HEK293 (cell line): ENCODE measurements at regions not wholly inside any gene's neighbourhood (a gene's known extent, or its start where the extent isn't known, plus 50 kb on each side); places are given as distances from the start of the nearest gene placed in this dataset.
"Not testable (repeated sequence)": the region's sequence is repeated elsewhere in the genome, so short reads cannot be mapped to it uniquely, and the experiment has no call there.

Experiments used
- CTCF ChIA-PET: fragments of 350-600 bp; formaldehyde crosslinking; extraction: SDS; loops from one replicate; lab custom pipeline; 2021; ENCODE audit warnings: antibody characterized with exemption; lab: Yijun Ruan, JAX
- POLR2A ChIA-PET: fragments of 300-600 bp; formaldehyde crosslinking; extraction: SDS; loops from one replicate; lab custom pipeline; 2020; ENCODE audit warnings: antibody characterized with exemption, inconsistent platforms; lab: Yijun Ruan, JAX
- H3K27ac ChIP-seq: fragments of 200-500 bp; sonication (Bioruptor generic); 2 replicates; pipeline ENCODE4 v1.5.1; 2014; ENCODE audit warnings: low read depth, low read length, control low read depth, inconsistent platforms; ENCODE audit errors: extremely low read depth
- H3K36me3 ChIP-seq, 2 experiments: fragments of 200-500 bp in 1 of 2; sonication (Bioruptor generic) in 1 of 2; 1 replicate in 1 of 2; 2 replicates in 1 of 2; pipeline ENCODE4 v1.5.1; 2014 to 2017; ENCODE audit warnings: inconsistent platforms in 2 of 2, low read length in 2 of 2; ENCODE audit not compliant: control insufficient read depth in 2 of 2, insufficient read depth in 1 of 2
- H3K4me1 ChIP-seq: fragments of 200-500 bp; sonication (Bioruptor generic); 2 replicates; pipeline ENCODE4 v1.5.1; 2014; ENCODE audit warnings: mild to moderate bottlenecking, low read length, inconsistent platforms; ENCODE audit not compliant: control insufficient read depth, insufficient read depth
- H3K4me3 ChIP-seq: 2 replicates; pipeline ENCODE4 v1.5.1; 2011; ENCODE audit warnings: low read depth, mild to moderate bottlenecking, control low read depth, low read length, moderate library complexity
- H3K9me3 ChIP-seq: fragments of 200-500 bp; sonication (Bioruptor generic); 2 replicates; pipeline ENCODE4 v1.5.1; 2014; ENCODE audit warnings: low read depth, low read length, inconsistent platforms; ENCODE audit not compliant: control insufficient read depth, insufficient read depth
- GLIS1 ChIP-seq: fragments of 450-650 bp; formaldehyde crosslinking; IDR thresholded peaks from 2 replicates; pipeline ENCODE4 v1.5.1; 2016; ENCODE audit warnings: missing biosample characterization, missing genetic modification characterization
- HIC1 ChIP-seq: fragments of 450-650 bp; formaldehyde crosslinking; IDR thresholded peaks from 2 replicates; pipeline ENCODE4 v1.5.1; 2016; ENCODE audit warnings: missing biosample characterization, missing genetic modification characterization
- SALL2 ChIP-seq: fragments of 450-650 bp; formaldehyde crosslinking; IDR thresholded peaks from 2 replicates; pipeline ENCODE4 v1.5.0; 2017; ENCODE audit warnings: missing biosample characterization, mild to moderate bottlenecking, missing genetic modification characterization, borderline replicate concordance
- ZFP69B ChIP-seq: fragments of 450-650 bp; formaldehyde crosslinking; IDR thresholded peaks from 2 replicates; pipeline ENCODE4 v1.5.1; 2016; ENCODE audit warnings: missing biosample characterization, missing genetic modification characterization
- ZNF146 ChIP-seq: fragments of 450-650 bp; formaldehyde crosslinking; IDR thresholded peaks from 2 replicates; pipeline ENCODE4 v1.5.1; 2016; ENCODE audit warnings: missing biosample characterization, missing genetic modification characterization
- ZNF148 ChIP-seq: fragments of 450-650 bp; formaldehyde crosslinking; IDR thresholded peaks from 2 replicates; pipeline ENCODE4 v1.5.0; 2017; ENCODE audit warnings: missing biosample characterization, missing genetic modification characterization, borderline replicate concordance
- ZNF174 ChIP-seq: fragments of 450-650 bp; formaldehyde crosslinking; IDR thresholded peaks from 2 replicates; pipeline ENCODE4 v1.5.0; 2017; ENCODE audit warnings: missing biosample characterization, mild to moderate bottlenecking, missing genetic modification characterization
- ZNF239 ChIP-seq: fragments of 450-650 bp; formaldehyde crosslinking; IDR thresholded peaks from 2 replicates; pipeline ENCODE4 v1.5.1; 2016; ENCODE audit warnings: missing biosample characterization, missing genetic modification characterization
- ZNF292 ChIP-seq: fragments of 450-650 bp; formaldehyde crosslinking; IDR thresholded peaks from 2 replicates; pipeline ENCODE4 v1.5.1; 2016; ENCODE audit warnings: low read depth, missing biosample characterization, missing genetic modification characterization, borderline replicate concordance
- ZNF335 ChIP-seq: fragments of 450-650 bp; formaldehyde crosslinking; conservative IDR thresholded peaks from 2 replicates; pipeline ENCODE4 v1.5.1; 2016; ENCODE audit warnings: missing biosample characterization, missing genetic modification characterization
- ZNF433 ChIP-seq: fragments of 450-650 bp; formaldehyde crosslinking; IDR thresholded peaks from 2 replicates; pipeline ENCODE4 v1.5.1; 2016; ENCODE audit warnings: missing biosample characterization, missing genetic modification characterization, low read depth
- ZNF555 ChIP-seq: fragments of 450-650 bp; formaldehyde crosslinking; conservative IDR thresholded peaks from 2 replicates; pipeline ENCODE4 v1.5.1; 2017; ENCODE audit warnings: missing biosample characterization, mild to moderate bottlenecking, missing genetic modification characterization, inconsistent platforms
- ZNF580 ChIP-seq: fragments of 450-650 bp; formaldehyde crosslinking; IDR thresholded peaks from 2 replicates; pipeline ENCODE4 v1.5.1; 2016; ENCODE audit warnings: missing biosample characterization, missing genetic modification characterization
- ZNF596 ChIP-seq: fragments of 450-650 bp; IDR thresholded peaks from 2 replicates; pipeline ENCODE4 v1.5.0; 2018; ENCODE audit warnings: missing biosample characterization, mild to moderate bottlenecking, missing genetic modification characterization, moderate library complexity
- ZNF654 ChIP-seq: fragments of 450-650 bp; formaldehyde crosslinking; IDR thresholded peaks from 2 replicates; pipeline ENCODE4 v1.5.1; 2016; ENCODE audit warnings: low read depth, missing biosample characterization, missing genetic modification characterization
- ZNF658 ChIP-seq: fragments of 450-650 bp; formaldehyde crosslinking; IDR thresholded peaks from 2 replicates; pipeline ENCODE4; 2016; ENCODE audit warnings: missing biosample characterization, missing genetic modification characterization
- ZNF670 ChIP-seq: fragments of 450-650 bp; formaldehyde crosslinking; IDR thresholded peaks from 2 replicates; pipeline ENCODE4 v1.5.1; 2016; ENCODE audit warnings: missing biosample characterization, missing genetic modification characterization, low read depth
- TF ChIP-seq, protein P1 (sequence below): fragments of 450-650 bp; formaldehyde crosslinking; IDR thresholded peaks from 2 replicates; pipeline ENCODE4 v1.5.1; 2016; ENCODE audit warnings: missing biosample characterization, missing genetic modification characterization

DNA sequence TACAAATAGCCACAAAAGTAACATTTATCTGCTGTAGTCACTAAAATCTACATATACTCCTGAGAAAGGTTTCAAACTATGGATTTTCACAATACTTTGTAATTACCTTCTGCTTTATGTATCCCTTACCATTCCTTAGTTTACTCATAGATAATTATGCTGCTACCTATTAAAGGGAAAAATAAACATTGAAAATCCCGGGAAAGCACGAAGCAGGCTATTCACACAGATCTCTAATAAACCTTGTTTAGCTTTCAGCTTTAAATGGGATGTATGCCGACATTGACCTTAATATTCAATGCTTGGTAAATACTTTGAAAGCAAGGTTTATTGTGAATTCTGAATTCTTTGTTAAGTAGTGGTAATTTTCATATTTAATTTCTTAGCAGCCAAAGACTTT, 58.5 kb upstream of the SMIM30 start (continued):
- TF ChIP-seq HIC1 (no peak), GLIS1 (no peak), ZNF174 (tag by site-specific recombination) (no peak)

GRCh38 chr7:113176180-113176579, 57.8 kb upstream of the SMIM30 start:
- CTCF ChIA-PET = interaction anchor here (0.6 kb wide), 1 partner anchor 82 kb away, joined by 3 read pairs; no protein-coding TSS in a partner anchor
- H3K9me3 ChIP-seq, H3K4me1 ChIP-seq, POLR2A ChIA-PET, H3K36me3 ChIP-seq, H3K27ac ChIP-seq, H3K4me3 ChIP-seq: not testable (repeated sequence)
- TF ChIP-seq ZNF146 (tag by site-specific recombination) = peak; percentile 55
- 0 out of 2 replicates have a peak, but pooled peaks have one; percentile 24 for TF ChIP-seq ZNF580 (tag by site-specific recombination)

- Histone ChIP-seq H3K9me3 (no peaks in the 10 kb centered on the region), H3K36me3 (no peaks in the 10 kb centered on the region), H3K27ac (no peak overlapping the region), H3K4me3 (no peak overlapping the region), H3K4me1 (no peaks in the 10 kb centered on the region)
- ChIA-PET POLR2A (no interaction called here), CTCF (interaction anchor here (0.6 kb wide), 1 partner anchor 82 kb away, joined by 3 read pairs; no protein-coding TSS in a partner anchor)
- TF ChIP-seq ZNF658 (tag by site-specific recombination) = no peak
- TF ChIP-seq SALL2 (tag by site-specific recombination) = no peak
- TF ChIP-seq ZNF555 (tag by site-specific recombination) = no peak
- TF ChIP-seq ZNF596 (tag by site-specific recombination) = no peak
- no peak for TF ChIP-seq ZNF335
- TF ChIP-seq ZNF239 (tag by site-specific recombination) = no peak
- no peak for TF ChIP-seq ZNF148 (tag by site-specific recombination)
- no peak for TF ChIP-seq ZNF292 (tag by site-specific recombination)
Measured at GRCh38 chr7:113175525-113176104, 57.3 kb upstream of the SMIM30 start.

DNA sequence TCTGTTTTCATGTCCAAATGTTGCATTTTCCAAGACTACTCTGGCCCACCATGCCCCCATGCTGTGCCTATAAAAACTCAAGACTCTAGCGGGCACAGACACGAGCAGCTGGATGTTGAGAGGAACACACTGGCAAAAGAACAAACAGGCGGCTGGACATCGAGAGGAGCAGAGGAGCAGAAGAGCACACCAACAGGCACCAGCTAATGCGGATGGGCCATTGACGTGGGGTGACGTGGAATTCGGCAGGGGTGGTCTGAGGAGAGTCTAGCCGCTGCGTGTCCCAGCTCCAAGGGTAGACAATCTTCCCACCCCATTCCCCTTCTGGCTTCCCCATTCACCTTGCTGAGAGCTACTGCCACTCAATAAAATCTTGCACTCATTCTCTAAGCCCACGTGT, 54.4 kb upstream of the SMIM30 start:
- TF ChIP-seq ZNF433 (no peak), ZFP69B (tag by site-specific recombination) (no peak), ZNF654 (tag by site-specific recombination) (no peak), ZNF670 (tag by site-specific recombination) (no peak)
- TF ChIP-seq, protein P1, sequence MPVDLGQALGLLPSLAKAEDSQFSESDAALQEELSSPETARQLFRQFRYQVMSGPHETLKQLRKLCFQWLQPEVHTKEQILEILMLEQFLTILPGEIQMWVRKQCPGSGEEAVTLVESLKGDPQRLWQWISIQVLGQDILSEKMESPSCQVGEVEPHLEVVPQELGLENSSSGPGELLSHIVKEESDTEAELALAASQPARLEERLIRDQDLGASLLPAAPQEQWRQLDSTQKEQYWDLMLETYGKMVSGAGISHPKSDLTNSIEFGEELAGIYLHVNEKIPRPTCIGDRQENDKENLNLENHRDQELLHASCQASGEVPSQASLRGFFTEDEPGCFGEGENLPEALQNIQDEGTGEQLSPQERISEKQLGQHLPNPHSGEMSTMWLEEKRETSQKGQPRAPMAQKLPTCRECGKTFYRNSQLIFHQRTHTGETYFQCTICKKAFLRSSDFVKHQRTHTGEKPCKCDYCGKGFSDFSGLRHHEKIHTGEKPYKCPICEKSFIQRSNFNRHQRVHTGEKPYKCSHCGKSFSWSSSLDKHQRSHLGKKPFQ = no peak

More for the DNA sequence above, 54.4 kb upstream of the SMIM30 start:
- POLR2A ChIA-PET = no interaction called here
- Histone ChIP-seq H3K9me3 (no peaks in the 10 kb centered on the region), H3K4me1 (no peaks in the 10 kb centered on the region), H3K27ac (no peak overlapping the region), H3K36me3 (no peaks in the 10 kb centered on the region), H3K4me3 (no peak overlapping the region)
- CTCF ChIA-PET = interaction anchor here (0.7 kb wide), 1 partner anchor 13 kb away, joined by 3 read pairs; no protein-coding TSS in a partner anchor
